GM21619 (cell line): ENCODE measurements at regions not wholly inside any gene's neighbourhood (a gene's known extent, or its start where the extent isn't known, plus 50 kb on each side); places are given as distances from the start of the nearest gene placed in this dataset.

Experiments
- ATAC-seq: cut with Tn5 transposase; IDR thresholded peaks from one replicate; pipeline ENCODE4 v1.9.1; 2021; ENCODE audit not compliant: unreplicated experiment

DNA sequence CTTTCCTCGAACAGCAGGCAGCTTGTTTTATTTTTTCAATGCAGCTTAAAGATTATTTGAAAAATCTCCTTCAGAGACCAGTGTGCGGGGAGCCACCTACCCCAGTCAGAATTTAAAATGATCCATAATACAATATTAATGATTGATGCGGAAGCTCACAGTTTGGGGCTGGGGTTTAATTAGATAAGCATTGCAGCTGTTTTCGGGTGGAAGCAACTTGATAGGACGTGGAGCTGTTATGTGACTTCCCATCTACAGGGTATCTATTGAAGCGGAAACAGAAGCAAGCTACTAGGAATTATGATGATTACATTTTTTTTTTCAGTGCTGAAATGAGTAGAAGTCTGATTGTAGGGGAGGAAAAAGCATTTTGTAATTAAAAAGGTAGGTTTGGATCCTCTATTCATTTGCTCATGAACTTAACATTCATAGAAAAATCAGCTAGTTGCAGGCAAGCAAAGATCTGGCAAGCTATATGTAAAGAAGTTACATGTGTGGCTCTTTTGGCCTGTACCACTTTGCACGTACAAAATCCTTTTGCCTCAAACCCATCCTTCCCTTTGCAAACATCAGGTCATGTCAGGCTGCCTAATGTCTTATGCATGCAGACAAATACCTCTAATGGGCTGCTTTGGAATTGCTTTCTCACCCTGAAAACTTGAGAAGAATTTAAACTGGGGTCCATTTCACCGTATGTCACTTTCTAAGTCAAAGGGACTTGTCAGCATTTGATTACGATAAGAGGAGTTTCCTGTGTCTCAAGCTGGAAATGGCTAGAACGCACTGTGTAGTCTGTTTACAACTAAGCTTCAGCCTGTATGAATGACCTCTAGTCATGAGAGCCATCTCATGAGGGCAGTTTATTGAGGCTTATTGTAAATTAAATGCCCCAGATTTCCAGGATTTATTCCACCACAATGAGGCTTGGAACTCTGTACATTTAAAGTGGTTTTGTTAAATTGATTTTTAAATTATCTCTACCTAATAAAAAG, 267.1 kb upstream of the TMTC4 start:
- no peak for ATAC-seq

DNA sequence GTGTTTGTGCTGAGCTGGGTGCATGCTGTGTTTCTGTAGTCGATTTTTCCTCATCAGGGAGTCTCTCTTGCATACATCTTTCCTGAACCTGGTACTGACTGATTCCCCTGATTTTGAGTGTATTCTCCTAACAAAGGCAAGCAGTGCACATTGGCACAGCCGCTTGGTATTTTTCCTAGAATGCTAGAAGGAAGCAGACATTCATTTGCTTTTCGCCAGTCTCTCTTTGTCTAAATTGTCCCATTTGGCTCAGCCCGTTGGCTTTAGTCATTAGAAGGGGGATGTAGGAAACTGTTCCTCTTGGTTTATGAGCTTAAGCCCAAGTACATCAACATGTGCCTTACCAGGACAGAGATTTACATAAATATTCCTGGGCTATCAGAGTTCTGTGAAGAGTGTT, 266.1 kb upstream of the TMTC4 start:
- ATAC-seq: no peak

DNA sequence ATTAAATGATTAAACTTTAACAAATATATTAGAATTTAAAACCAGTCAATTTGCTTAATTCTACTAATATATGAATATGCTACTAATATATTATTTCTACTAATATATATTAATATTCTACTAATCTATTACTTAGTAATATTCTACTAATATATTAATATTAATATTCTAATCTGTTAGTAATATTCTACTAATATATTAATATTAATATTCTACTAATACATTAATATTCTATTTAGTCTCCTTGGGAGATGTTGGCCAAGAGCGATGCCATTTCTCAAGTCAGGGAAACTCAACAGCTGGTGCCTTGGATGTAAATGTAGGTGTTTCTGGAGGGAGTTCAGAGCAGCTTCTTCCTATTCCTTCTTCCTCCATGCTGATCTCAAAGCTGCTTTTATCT, 259.2 kb upstream of the TMTC4 start:
- no peak for ATAC-seq

DNA sequence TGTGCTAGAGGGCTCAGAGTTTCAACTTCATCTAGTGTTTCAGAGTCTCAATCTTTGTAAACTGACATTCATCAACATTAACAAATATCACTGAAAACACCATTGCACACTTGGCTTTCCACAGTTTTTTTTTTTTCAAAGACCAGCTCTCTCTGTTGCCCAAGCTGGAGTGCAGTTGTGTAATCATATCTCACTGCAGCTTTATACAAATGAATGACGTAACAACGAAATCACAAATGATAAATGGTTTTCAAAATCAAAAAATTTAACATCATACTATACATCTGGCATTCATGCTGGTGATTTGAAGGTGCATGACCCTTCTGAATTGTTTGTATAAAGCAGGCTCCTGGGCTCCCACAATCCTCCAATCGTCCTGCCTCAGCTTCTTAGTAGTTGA, 248.0 kb upstream of the TMTC4 start:
- ATAC-seq: no peak

- ATAC-seq: no peak
These were observed 246.5 kb upstream of the TMTC4 start for GRCh38 chr13:100921139-100921538.

DNA sequence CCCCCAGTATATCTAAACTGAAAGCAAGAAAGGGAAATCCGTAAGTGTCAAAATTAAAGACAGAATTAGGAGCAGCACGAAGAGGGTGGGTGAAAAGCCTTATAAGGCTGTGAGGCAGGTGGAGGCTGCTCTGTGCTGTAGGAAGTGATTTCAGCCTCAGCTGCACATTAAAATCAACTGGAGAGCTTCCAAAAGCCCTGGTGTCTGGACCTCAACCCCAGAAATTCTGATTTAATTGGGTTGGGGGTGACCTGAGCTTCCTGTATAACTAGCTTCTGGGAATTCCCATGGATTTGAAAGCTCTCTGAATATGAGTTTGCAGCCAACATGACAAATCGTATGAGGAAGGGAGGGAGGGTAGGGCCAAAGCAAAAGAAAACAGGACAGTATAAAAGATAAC, 242.4 kb upstream of the TMTC4 start:
- no peak for ATAC-seq

DNA sequence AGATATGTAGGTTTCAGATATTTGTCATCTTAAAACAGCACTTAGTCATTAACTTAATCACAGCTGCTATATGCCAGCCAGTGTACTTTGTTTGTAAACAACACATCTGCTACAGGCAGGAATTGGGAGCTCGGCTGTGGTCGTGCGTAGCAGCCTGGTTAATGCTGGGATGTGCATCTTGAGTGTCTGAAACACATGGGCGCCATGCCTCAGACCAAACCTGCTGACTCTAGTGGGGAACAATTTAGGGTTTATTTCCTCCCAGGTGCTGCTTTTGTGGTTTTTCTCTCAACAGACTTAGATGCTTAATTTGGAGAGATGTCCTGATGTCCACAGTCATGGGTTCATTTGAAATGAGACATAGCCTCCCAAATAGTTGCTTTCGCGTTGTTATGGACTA, 238.5 kb upstream of the TMTC4 start:
- ATAC-seq: no peak

DNA sequence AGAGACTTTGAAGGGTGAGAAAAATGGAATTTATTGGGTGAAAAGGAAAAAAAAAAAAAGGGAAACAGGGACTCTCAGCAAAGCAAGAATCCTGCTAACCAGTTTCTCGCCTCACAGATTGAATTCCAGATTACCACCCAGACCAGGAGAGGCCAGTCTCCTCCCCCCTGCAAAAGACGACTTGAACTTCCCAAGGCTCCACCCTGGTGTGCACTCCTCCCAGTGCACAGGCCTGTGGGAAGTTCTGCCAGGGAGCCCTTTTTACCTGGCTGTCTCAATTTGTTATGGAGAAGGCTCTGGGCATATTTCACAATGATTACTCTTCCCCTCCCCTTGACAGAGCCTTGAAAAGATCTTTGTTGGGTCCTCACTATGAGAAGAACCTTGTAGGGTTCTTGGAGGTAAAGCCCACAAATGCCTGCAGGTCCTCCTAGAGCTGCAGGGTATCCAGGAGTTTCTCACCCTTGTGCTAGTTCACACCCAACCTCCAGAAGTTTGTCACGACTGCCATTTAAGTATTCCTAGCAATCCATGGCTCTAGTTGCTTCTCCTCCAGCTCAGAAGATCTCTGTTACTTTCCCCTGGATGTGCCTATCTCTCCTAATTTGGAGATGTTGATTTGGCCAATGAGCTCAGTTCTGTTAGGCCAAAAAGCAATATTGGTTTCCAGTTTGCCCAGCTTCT, 229.8 kb upstream of the TMTC4 start:
- no peak for ATAC-seq

DNA sequence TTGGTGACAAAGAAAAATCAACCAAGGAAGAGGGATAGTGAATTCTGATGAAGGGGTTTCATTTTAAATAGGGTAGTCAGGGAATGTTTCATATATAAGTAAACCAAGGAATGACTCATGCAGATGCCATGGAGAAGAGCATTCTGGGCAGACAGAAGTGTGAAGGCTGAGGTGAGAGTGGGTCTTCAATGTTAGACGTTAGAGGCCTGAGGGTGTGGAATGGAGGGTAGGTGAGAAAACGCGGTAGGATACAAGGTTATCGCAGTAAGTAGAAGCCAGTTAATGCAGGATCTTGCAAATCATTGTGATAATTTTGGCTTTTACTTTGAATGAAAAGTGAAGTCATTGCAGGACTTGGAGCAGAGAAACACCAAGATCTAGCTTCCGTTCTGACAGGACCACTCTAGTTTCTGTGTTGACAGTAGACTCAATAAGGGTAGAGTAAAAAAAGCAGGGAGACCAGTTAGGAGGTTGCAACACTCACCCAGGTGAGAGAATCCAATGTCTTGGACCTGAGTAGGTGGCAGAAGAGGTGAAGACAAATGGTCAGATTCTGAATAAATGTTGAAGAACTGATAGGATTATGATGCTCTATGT, 225.2 kb upstream of the TMTC4 start:
- no peak for ATAC-seq

- no peak for ATAC-seq
These were observed 223.8 kb upstream of the TMTC4 start for GRCh38 chr13:100898431-100898830.

GRCh38 chr13:100895651-100896050, 221.1 kb upstream of the TMTC4 start:
- ATAC-seq: no peak

- no peak for ATAC-seq
These were observed 218.4 kb upstream of the TMTC4 start for GRCh38 chr13:100892981-100893380.

- no peak for ATAC-seq
These were observed 216.1 kb upstream of the TMTC4 start for GRCh38 chr13:100890645-100891044.

DNA sequence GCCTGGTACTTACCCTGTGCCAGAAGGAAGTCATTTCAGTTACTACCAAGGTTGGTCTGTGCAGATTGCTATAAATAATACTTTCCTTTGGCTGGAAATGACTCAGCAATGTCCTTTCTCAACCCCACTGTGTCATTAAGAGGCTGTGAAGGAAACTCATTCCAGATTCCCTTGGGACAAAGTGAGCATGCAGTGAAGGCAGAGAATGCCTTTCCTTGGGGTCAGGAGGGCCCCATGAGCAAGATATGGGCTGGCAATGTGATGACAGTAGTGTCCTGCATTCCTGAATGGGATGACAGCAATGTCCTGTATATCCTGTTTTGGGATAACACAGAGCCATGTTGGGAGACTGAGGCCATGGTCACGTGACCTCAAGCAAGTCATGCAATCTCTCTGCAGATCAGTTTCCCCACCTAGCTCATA, 213.1 kb upstream of the TMTC4 start:
- ATAC-seq: no peak

- no peak for ATAC-seq
These were observed 208.9 kb upstream of the TMTC4 start for GRCh38 chr13:100883453-100883852.

DNA sequence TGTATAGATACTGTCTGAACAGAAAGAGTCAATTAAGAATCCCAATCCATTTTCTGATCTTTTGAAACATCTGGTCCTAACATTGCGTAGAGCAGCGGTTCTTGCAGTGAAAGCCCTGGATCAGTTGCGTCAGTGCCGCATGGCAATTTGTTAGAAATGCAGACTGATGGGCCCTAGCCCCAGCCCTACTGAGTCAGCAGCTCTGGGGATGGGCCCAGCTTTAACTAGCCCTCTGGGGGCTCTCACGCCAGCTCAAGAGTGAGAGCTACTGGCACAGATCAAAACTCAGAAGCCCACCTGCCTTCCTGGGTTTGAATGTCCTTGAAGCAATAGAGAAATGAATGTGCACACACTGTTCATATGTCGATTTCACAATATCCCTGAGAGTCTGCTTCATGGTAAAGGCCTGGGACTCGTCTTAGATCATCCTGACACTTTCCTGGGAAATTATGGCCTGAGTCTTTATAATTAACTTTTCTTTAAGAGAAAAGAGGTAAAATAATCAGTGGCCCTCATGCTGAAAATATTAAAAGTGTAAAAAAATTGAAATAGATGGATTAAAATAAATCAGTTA, 206.8 kb upstream of the TMTC4 start:
- ATAC-seq: no peak

DNA sequence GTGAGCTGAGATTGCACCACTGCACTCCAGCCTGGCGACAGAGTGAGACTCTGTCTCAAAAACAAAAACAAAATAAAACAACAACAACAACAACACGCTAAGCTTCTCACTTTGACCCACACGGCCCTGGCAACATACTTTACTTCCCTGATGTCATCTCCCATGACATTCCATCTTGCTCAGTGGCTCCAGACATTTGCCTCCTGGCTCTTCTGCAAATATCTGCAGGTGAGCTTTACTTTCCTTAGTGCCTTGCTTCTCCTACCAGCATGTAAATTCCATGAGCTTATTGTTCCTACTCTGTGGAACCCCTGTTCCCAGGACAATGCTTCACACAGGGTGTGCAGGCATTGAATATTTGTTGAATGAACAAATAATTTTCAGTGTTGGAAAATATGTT, 205.6 kb upstream of the TMTC4 start:
- ATAC-seq: no peak

DNA sequence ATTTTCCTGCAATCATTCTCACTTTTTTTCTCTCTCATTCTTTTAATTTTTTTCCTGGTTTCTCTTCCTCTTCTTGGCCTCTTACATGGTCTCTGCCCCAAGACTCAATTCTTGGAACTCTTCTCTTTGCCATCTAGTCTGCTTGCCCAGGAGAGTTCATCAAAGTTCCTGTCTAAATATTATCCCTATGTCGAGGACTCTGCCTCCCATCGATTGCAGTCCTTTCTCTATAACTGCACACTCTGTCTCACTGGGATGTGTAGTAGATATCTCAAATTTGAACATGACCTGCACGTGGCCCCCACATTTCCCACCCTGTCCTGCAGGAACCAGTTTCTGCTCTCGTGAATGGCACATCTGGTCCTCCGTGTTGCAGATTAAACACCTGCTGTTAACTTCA, 204.7 kb upstream of the TMTC4 start:
- no peak for ATAC-seq

DNA sequence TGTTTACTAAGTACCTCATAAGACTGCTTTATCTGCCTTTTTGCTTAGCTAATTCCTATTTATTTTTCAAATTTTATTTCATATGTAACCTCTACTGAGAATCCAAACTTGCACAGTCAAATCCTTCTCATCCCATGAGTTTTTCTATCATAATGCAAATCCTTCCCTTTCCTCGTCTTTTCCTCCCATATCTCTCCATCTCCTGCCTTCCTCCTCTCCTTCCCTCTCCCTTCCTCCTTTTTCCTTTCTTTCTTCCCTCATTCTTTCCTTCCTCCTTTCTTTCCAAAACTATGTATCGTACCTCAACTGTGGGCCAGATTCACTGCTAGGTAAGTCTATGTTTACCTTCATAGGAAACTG, 201.4 kb upstream of the TMTC4 start:
- ATAC-seq: no peak

DNA sequence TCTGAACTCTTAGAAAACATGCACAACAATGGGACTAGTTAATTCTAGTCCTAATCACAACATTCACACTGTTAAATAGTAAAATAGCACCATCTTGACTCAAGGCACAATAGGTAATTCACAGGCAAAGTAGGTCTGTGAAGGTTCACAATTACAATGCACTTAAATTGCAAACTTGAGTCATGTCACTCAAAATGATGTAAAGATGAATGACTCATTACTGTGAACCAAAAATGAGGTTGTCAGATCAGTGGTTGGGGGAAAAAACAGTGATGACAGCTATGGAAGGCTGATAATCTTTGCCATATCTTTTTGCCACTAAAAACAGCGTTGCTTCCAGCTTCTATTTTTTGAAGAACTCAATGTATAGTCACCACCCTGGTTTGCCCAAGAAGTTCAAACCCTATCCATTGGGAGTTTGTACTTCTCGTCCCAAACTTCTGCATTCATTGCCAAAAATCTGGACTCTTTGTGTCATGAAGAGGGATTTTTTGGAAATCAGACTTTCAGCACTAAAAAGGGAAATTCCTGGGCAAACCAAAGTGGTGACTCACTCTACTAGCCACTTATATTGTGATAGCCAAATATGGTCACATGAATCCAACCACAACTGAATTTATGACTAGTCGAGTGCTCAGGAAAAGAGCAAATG, 200.9 kb upstream of the TMTC4 start:
- no peak for ATAC-seq

- ATAC-seq: no peak
These were observed 198.2 kb upstream of the TMTC4 start for GRCh38 chr13:100872761-100873160.
